Ascending aorta (tissue), 2 donors: ENCODE measurements at regions not wholly inside any gene's neighbourhood (a gene's known extent, or its start where the extent isn't known, plus 50 kb on each side); places are given as distances from the start of the nearest gene placed in this dataset.

ENCODE experiments used
- DNase-seq, 2 donors: peaks; one replicate each; pipeline ENCODE4 v3.0.0-alpha.2; 2019; ENCODE audit warnings: low spot score in 2 of 2
- H3K27ac ChIP-seq, 2 donors: fragments of 200-600 bp; sonication (generic); one replicate each; pipeline ENCODE4 v1.5.1; 2016 to 2017; ENCODE audit warnings: mild to moderate bottlenecking in 1 of 2
- H3K27me3 ChIP-seq: fragments of 200-600 bp; sonication (generic); one replicate; pipeline ENCODE4 v1.5.1; 2017
- H3K36me3 ChIP-seq, 2 donors: fragments of 200-600 bp; sonication (generic); one replicate each; pipeline ENCODE4 v1.5.1; 2016
- H3K4me1 ChIP-seq, 2 donors: fragments of 200-600 bp; sonication (generic); one replicate each; pipeline ENCODE4 v1.5.1; 2016 to 2017; ENCODE audit warnings: mild to moderate bottlenecking in 1 of 2
- H3K4me3 ChIP-seq, 2 donors: fragments of 200-600 bp; sonication (generic); one replicate each; pipeline ENCODE4 v1.5.1; 2016 to 2017; ENCODE audit warnings: mild to moderate bottlenecking in 1 of 2
- H3K9me3 ChIP-seq, 2 donors: fragments of 200-600 bp; sonication (generic); one replicate each; pipeline ENCODE4 v1.5.1; 2016
- CTCF ChIP-seq, 3 experiments: fragments of 200-600 bp in 2 of 3; fragments of 450-650 bp in 1 of 3; sonication (generic) in 2 of 3; IDR thresholded peaks; one replicate each; pipeline ENCODE4 v1.5.1; 2016 to 2019; ENCODE audit warnings: antibody characterized with exemption in 3 of 3, mild to moderate bottlenecking in 1 of 3, moderate library complexity in 1 of 3
- intact Hi-C: fragments of 100-400 bp; cut with DNase I; formaldehyde crosslinking; loops from one replicate; pipeline ENCODE4 v1.15.1; 2023

DNA sequence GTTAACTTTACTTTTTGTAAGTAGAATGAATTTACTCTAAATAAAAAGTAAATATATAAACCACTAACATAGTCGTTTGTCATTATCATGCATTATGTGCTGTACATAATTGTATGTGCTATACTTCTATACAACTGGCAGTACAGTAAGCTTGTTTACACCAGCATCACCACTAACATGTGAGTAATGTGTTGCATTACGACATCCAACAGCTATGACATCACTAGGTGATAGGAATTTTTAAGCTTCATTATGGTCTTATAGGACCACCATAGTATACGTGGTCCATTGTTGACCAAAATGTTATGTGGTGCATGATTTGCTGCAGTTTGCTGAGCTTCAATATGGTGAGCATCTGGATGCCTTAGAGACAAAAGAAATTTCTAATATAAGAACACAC, 819.1 kb upstream of the GRAMD2B start:
- H3K27ac ChIP-seq, result no peak overlapping the region
- DNase-seq, result no peak
- intact Hi-C loops, result no loop called here
- H3K9me3 ChIP-seq, result no peaks in the 10 kb centered on the region
- H3K27me3 ChIP-seq, result no peaks in the 10 kb centered on the region
- H3K4me1 ChIP-seq, result no peaks in the 10 kb centered on the region
- H3K36me3 ChIP-seq, result no peaks in the 10 kb centered on the region
- no peak overlapping the region for H3K4me3 ChIP-seq
- no peak for TF ChIP-seq CTCF (IDR thresholded peaks at IDR 0.05)

DNA sequence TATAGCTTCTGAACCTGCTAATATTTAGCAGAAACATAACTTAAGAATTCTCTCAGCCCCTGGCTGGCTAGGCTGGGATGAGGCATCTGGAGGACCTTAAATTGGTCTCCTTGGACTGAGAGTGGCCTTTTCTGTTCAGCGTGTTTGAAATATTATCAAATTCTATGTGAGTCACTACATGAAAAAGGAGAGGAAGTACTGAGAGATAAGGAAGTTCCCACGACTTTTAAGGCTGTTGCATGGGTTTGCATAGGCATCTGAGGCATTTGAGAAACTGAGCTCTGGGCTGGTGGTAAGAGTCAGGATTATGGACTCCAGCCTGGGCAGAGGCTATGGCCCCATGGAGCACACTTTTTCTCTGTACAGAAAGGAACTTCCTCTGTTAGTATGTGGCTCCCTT, 816.2 kb upstream of the GRAMD2B start:
- no peak overlapping the region for H3K4me3 ChIP-seq
- H3K27me3 ChIP-seq, result no peaks in the 10 kb centered on the region
- intact Hi-C loops, result no loop called here
- H3K36me3 ChIP-seq, result no peaks in the 10 kb centered on the region
- no peak for DNase-seq
- no peaks in the 10 kb centered on the region for H3K4me1 ChIP-seq
- no peak overlapping the region for H3K27ac ChIP-seq
- TF ChIP-seq CTCF (IDR thresholded peaks at IDR 0.05), result no peak
- H3K9me3 ChIP-seq, result no peaks in the 10 kb centered on the region

DNA sequence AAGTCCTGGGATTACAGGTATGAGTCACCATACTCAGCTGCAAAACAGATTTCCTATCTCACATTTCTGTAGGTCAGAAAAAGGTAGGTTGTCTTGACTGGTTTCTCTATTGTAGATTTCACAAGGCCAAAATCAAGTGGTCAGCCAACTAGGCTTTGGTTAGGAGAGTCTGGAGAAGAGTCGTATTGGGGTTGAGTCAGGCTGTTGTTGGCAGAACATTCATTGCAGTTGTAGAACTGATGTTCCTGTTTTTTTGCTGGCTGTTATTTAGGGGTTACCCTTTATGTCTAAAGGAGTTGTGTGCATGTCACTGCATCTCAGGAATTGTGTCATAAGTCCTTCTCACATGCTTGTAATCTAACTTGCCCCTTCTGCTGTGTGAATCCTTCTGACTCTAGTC, 814.2 kb upstream of the GRAMD2B start:
- no peak for TF ChIP-seq CTCF (IDR thresholded peaks at IDR 0.05)
- no peak overlapping the region for H3K4me3 ChIP-seq
- no peaks in the 10 kb centered on the region for H3K27me3 ChIP-seq
- no peaks in the 10 kb centered on the region for H3K4me1 ChIP-seq
- DNase-seq, result no peak
- intact Hi-C loops, result no loop called here
- no peaks in the 10 kb centered on the region for H3K36me3 ChIP-seq
- H3K9me3 ChIP-seq, result no peaks in the 10 kb centered on the region
- H3K27ac ChIP-seq, result no peak overlapping the region

- no peaks in the 10 kb centered on the region for H3K4me1 ChIP-seq
- no peaks in the 10 kb centered on the region for H3K36me3 ChIP-seq
- intact Hi-C loops, result no loop called here
- no peak overlapping the region for H3K27ac ChIP-seq
- no peak overlapping the region for H3K4me3 ChIP-seq
- H3K27me3 ChIP-seq, result no peaks in the 10 kb centered on the region
- no peak for DNase-seq
- TF ChIP-seq CTCF (IDR thresholded peaks at IDR 0.05), result no peak
- H3K9me3 ChIP-seq, result no peaks in the 10 kb centered on the region
Observed at GRCh38 chr5:125610892-125611291, 812.3 kb upstream of the GRAMD2B start.

- Histone ChIP-seq H3K9me3 (no peaks in the 10 kb centered on the region), H3K4me3 (no peak overlapping the region), H3K27ac (no peak overlapping the region), H3K36me3 (no peaks in the 10 kb centered on the region), H3K27me3 (no peaks in the 10 kb centered on the region), H3K4me1 (no peaks in the 10 kb centered on the region)
- intact Hi-C loops, result no loop called here
- no peak for TF ChIP-seq CTCF (IDR thresholded peaks at IDR 0.05)
- DNase-seq, result no peak
Observed at GRCh38 chr5:125611541-125611940, 811.7 kb upstream of the GRAMD2B start.

DNA sequence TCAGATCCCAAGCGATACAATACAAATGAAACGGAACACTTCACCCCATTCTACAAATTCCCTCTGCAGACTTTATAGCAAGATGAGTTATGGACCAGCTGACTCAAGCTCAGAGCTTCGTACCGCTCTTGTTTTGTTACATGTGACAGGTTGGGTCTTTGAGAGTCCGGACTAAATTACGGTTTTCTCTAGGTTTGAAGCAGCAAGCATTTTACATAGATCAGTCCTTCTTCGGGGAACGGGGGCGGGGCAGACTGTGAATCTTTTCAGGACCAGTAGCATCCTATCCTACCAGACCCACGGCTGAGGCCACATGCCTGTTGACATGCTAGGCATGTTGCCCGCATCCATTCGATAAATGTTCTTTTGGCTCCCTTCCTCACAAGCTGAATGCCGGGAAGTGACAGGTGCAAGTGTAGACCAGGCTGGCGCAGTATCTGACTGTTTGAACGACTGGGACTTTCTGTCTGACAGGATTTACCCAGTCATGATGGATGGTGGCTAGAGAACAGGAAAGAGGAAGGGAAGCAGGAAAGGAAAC, 811.0 kb upstream of the GRAMD2B start:
- H3K4me1 ChIP-seq, result no peaks in the 10 kb centered on the region
- no peak for TF ChIP-seq CTCF (IDR thresholded peaks at IDR 0.05)
- no peaks in the 10 kb centered on the region for H3K27me3 ChIP-seq
- H3K4me3 ChIP-seq, result no peak overlapping the region
- no peak overlapping the region for H3K27ac ChIP-seq
- intact Hi-C loops, result no loop called here
- no peak for DNase-seq
- no peaks in the 10 kb centered on the region for H3K36me3 ChIP-seq
- no peaks in the 10 kb centered on the region for H3K9me3 ChIP-seq
